Left lobe of liver (tissue), 2 donors: ENCODE measurements at regions not wholly inside any gene's neighbourhood (a gene's known extent, or its start where the extent isn't known, plus 50 kb on each side); places are given as distances from the start of the nearest gene placed in this dataset.
"Not testable (repeated sequence)": the region's sequence is repeated elsewhere in the genome, so short reads cannot be mapped to it uniquely, and the experiment has no call there.

Experiments used
- ATAC-seq: fragments of 200-7000 bp; cut with Tn5 transposase; one replicate; pipeline ENCODE4 v1.9.1; 2020; ENCODE audit warnings: mild to moderate bottlenecking, moderate library complexity
- DNase-seq: peaks from one replicate; pipeline ENCODE4 v3.0.0-alpha.2; 2020; ENCODE audit warnings: low spot score
- donor health status: DM: no; HTN: no; CAD: no; lungs with moderate emphysema.
- donor health status: DM: no; HTN: yes; CAD: no.

- no peak for DNase-seq
- ATAC-seq: no peak
Measured at GRCh38 chr4:111115881-111116280, 493.0 kb upstream of the PITX2 start.

- DNase-seq (no peak), ATAC-seq (no peak)
Measured at GRCh38 chr4:111120191-111120590, 497.3 kb upstream of the PITX2 start.

DNA sequence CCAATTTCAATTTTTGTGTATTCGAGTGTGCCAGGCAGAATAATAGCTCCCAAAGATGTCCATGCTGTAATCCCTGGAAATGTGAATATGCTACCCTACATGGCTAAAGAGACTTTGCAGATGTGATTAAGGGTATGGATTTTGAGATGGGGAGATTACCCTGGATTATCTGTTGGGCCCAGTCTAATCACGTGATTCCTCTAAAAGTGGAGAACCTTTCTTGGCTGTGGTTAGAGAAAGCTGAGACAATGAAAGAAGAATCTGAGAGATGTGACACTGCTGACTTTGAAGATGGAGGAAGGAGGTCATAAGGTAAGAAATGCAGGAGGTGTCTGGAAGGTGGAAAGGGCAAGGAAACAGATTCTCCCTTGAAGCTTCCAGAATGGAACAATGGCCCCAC lies 503.5 kb upstream of the PITX2 start:
- no peak for ATAC-seq
- DNase-seq: no peak

DNA sequence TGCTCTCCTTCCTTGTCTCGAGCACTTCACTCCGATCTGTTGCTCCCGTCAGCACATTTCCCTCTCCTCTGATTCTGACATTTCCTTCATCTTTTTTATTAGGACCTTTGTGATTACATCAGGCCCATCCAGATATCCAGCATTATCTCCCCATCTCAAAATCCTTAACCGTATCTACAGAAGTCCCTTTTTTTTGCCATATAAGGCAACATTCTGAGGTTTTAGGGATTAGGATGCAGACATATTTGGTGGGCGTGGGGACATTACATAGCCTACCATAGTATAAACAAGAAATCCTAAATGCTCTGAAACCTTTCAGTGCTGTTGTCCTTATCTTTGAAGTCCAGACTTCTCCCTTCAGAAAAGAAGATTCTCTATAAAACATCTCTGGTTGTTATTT lies 505.0 kb upstream of the PITX2 start:
- ATAC-seq (no peak), DNase-seq (no peak)

DNA sequence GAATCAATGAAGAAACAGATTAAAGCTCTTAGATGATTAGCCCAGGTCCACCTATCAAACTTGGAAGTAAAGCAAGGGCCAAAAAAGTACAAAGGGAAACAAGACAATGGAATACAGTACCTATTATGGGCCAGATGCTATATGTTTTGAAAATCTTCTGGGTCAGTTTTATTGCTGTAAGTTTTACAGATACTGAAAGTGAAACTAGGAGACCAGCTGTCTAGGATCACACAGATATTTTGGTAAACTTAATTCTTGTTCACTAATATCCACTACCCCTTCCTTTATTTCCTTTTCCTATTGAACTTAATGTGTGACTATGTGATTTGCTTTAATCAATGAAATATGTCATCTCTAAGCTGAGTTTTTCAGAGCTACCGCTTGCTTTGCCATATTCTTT lies 505.4 kb upstream of the PITX2 start:
- DNase-seq (no peak), ATAC-seq (no peak)

DNA sequence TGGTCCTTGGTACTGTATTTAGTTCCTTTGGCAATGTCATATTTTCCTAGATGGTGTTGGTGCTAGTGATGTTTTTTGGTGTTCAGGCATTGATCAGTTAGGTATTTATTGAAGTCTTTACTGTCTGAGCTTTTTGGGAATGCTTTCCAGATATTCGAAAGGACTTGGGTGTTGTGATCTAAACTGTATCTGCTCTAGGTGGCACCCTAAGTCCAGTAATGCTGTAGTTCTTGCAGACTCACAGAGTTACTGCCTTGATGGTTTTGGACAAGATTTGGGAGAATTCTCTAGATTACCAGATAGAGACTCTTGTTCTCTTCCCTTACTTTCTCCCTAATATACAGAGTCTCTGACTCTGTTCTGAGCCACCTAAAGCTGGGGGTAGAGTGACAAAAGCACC lies 513.6 kb upstream of the PITX2 start:
- ATAC-seq (no peak), DNase-seq (no peak)

GRCh38 chr4:111136967-111137366 lies 514.1 kb upstream of the PITX2 start:
- DNase-seq: no peak
- ATAC-seq: no peak

- no peak for ATAC-seq
Measured at GRCh38 chr4:111143510-111143909, 520.6 kb upstream of the PITX2 start.

DNA sequence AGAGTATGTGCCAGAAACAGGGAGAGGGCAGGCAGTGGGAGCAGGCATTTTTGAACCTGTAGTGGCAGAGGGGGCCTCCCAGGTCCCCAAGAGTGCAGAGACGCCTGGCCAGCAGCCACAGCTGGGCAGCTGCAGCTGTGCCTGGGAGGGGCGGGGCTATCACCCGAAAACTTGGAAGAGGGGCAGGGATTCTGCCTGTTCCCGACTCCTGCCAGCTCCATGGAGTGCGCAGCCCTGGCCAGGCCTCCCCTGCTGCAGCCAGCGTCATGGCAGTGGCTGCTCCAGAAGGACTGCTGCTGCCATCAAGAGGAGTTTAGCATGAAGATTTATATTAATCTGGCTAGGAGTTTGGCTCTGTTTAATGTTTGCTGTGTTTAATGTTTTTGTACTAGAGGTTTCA lies 532.1 kb upstream of the PITX2 start:
- ATAC-seq: no peak
- no peak for DNase-seq

More at GRCh38 chr4:111143510-111143909, 520.6 kb upstream of the PITX2 start:
- DNase-seq: no peak

DNA sequence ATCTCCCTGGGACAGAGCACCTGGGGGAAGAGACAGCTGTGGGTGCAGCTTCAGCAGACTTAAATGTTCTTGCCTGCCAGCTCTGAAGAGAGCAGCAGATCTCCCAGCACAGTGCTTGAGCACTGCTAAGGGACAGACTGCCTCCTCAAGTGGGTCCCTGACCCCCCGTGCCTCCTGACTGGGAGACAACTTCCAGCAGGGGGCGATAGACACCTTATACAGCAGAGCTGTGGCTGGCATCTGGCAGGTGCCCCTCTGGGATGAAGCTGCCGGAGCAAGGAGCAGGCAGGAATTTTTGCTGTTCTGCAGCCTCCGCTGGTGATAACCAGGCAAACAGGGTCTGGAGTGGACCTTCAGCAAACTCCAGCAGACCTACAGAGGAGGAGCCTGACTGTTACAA lies 541.7 kb upstream of the PITX2 start:
- DNase-seq, ATAC-seq: not testable (repeated sequence)

DNA sequence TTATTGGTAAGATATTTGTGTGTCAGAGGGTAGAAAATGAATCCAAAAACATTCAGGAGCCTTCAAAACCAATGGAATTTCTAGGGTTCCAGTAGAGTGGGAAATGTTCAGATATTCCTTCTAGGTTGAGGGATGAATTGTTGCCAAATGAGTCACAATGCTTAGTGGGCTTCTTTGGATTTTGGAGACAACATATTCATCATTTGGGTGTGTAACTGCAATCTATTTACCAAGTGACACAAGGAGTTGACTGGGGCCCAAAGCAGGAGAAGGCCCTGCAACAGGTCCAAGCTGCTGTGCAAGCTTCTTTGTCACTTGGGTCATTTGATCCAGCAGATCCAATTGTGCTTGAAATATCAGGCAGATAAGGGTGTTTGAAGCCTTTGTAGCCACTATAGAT lies 551.5 kb upstream of the PITX2 start:
- no peak for DNase-seq
- ATAC-seq: no peak

GRCh38 chr4:111178231-111178630 lies 555.4 kb upstream of the PITX2 start:
- ATAC-seq (no peak), DNase-seq (no peak)

DNA sequence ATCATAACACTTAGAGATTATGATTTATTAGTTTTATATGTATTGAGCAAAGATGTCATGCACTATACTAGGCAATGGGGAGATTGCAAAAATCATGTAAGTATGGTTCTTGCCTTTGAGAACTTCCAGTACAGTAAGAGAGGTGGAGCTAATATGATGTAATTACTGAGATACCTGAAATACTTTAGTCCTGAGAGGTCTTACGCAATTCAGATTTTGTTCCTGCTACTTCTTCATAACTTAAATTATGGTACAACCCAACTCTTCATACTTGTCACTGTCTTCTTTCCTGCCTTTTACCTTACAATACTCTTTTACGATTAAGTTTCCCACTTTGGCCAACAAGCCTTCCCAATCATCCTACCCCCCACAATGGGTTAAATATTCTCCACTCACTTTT lies 564.2 kb upstream of the PITX2 start:
- DNase-seq (no peak), ATAC-seq (no peak)

DNA sequence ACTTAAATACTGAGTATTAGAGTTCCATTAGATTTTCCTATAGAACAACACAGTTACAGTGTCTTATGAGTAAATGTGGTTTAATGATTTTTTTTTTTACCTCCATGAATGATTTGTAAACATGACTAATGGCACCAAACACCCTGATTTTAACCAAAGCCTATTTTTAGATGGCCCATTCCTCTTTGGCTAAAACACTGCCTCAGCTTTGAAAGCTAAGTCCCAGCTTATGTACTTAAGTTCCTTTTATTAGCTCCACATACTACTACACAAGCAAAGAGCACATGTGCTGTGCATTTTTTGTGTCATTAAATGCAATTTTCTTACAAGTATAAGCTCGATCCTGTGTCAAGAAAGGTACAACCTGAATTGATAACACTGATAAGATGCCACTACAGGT lies 575.6 kb upstream of the PITX2 start:
- ATAC-seq: no peak

DNA sequence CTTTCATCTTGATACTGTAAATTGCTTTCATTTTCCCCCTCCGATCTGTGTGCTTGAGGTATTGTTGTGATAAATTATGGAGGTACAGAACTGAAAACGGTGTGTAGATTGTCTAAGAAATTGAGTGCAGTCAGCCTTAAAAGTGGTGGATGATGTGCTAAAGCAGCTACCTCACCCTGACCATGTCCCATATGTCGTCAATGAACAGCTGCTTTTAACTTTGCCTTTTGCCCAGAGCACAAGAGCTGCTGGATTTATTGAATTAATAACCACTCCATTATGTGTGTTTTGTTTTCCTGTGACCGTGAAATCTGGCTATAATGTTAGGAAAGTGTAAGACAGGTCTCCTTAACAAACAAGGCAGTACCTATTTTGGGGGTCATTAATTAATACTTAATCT lies 581.9 kb upstream of the PITX2 start:
- no peak for ATAC-seq
- DNase-seq: no peak

More for the DNA sequence above, 575.6 kb upstream of the PITX2 start:
- DNase-seq: no peak

- ATAC-seq: no peak
- DNase-seq: no peak
Measured at GRCh38 chr4:111208970-111209369, 586.1 kb upstream of the PITX2 start.

GRCh38 chr4:111209706-111210105 lies 586.8 kb upstream of the PITX2 start:
- DNase-seq (no peak), ATAC-seq (no peak)

- ATAC-seq: no peak
- DNase-seq: no peak
Measured at GRCh38 chr4:111210595-111210994, 587.7 kb upstream of the PITX2 start.

DNA sequence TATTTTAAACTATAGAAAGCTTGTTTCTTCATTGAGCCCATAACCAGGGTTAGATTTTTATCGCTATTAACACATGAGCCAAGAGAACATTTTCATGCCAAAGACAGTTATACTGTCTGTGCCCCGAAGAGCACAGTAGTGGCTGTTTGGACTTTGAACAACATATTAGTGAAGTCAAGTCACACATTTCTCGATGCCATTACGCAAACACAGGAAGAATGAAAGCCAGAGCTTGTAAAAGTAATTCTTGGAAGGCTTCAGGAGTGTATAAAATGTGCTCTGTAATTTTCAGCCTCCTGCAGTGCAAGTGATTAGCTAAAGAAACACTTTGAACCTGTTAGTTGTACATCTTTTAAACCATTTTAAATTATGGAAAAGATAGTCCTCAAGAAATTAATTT lies 590.7 kb upstream of the PITX2 start:
- DNase-seq (no peak), ATAC-seq (no peak)

- ATAC-seq (no peak), DNase-seq (no peak)
Measured at GRCh38 chr4:111214371-111214770, 591.5 kb upstream of the PITX2 start.

- no peak for ATAC-seq
Measured at GRCh38 chr4:111215755-111216154, 592.9 kb upstream of the PITX2 start.

DNA sequence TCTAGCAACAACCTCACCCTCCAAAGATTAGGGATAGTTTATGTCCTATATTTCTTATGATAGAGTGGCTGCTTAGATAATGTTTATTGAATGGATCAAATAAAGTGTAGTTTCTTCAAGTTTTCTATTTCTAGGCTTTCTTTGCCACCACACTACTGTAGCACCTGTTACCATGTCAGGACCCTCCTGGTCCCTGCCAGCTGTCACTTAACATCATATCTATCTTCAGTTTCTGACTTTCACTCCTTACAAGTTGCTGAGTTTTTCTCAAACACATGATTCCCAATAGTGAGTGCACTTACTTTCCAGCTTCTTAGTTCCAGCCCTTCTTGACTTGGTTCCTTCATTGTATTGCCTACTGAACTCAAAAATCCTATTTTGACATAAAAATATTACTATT lies 593.9 kb upstream of the PITX2 start:
- DNase-seq (no peak), ATAC-seq (no peak)

More at GRCh38 chr4:111215755-111216154, 592.9 kb upstream of the PITX2 start:
- DNase-seq: no peak

GRCh38 chr4:111221371-111221770 lies 598.5 kb upstream of the PITX2 start:
- ATAC-seq (no peak), DNase-seq (no peak)

DNA sequence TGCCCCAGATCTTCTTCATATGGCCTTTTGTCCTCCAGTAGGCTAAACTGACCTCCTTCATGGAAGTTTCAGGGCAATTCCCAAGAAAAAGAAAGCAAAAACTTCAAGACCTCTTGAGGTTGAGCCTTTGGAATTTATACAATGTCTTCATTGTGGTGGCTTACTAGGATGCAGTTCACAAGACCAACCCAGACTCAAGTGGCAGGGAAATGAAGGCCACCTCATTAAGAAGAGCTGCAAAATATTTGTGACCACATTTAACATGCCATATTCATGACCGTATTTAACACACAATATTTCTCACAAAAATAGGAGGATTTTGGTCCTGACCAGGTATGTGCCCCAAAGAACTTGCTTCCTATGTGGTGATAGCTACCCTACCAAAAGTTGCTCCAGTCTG lies 605.5 kb upstream of the PITX2 start:
- no peak for DNase-seq
- no peak for ATAC-seq
